ENCODE measurements at regions not wholly inside any gene's neighbourhood (a gene's known extent, or its start where the extent isn't known, plus 50 kb on each side); places are given as distances from the start of the nearest gene placed in this dataset.

DNA sequence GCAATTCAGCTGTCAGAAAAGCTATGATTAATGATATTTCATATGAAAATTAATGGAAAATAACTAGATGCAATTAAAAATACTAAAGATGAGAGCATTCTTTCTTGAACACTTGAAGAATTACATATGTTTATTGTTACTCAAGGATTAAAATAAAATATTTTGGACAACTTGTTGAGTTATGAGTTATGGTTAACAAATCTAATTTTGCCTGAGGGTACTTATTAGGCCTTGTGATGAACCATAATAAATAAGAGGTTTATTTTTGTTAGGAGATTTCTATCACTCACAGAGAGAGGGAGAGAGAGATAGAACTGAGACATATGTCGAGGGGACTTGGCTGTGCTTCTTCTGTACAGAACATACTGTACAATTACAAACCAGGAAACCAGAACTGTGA, 183.7 kb downstream of the ISL1 start:
- no peaks in the 10 kb centered on the region for H3K36me3 ChIP-seq (ENCODE audit: insufficient read depth, low read length)
- H2AFZ ChIP-seq (ENCODE audit: low read depth, low read length), result no peak overlapping the region
- TF ChIP-seq CTCF (IDR thresholded peaks at IDR 0.05; ENCODE audit: poor library complexity, severe bottlenecking), result no peak
- TF ChIP-seq RAD21 (conservative IDR thresholded peaks at IDR 0.05), result no peak
- TF ChIP-seq EZH2 (IDR thresholded peaks at IDR 0.05; ENCODE audit: borderline replicate concordance, insufficient read depth, low read length, poor library complexity, severe bottlenecking), result no peak
- TF ChIP-seq SMC3 (conservative IDR thresholded peaks at IDR 0.05; ENCODE audit: poor library complexity), result no peak
- no peak for TF ChIP-seq MXI1 (conservative IDR thresholded peaks at IDR 0.05; ENCODE audit: poor library complexity, severe bottlenecking)
- no peak for TF ChIP-seq TAF1 (IDR thresholded peaks at IDR 0.05; ENCODE audit: low read depth)
- TF ChIP-seq REST (IDR thresholded peaks at IDR 0.05; ENCODE audit: borderline replicate concordance), result no peak
- TF ChIP-seq POLR2AphosphoS5 (IDR thresholded peaks at IDR 0.05), result no peak
- no peak for TF ChIP-seq EP300 (conservative IDR thresholded peaks at IDR 0.05; ENCODE audit: poor library complexity, severe bottlenecking)
- no peaks in the 10 kb centered on the region for H3K9me2 ChIP-seq (ENCODE audit: insufficient read depth, low read length)
- no peaks in the 10 kb centered on the region for H3K27me3 ChIP-seq (ENCODE audit: insufficient read depth, low read depth, low read length)
- no peaks in the 10 kb centered on the region for H4K20me1 ChIP-seq (ENCODE audit: insufficient read depth)
- no peaks in the 10 kb centered on the region for H3K79me2 ChIP-seq (replicated peaks; ENCODE audit: insufficient read depth, low read length)
- H3K9ac ChIP-seq (ENCODE audit: low read length), result no peak overlapping the region
- H3K4me3 ChIP-seq (ENCODE audit: low read length), result no peak overlapping the region
- H3K27ac ChIP-seq (ENCODE audit: low read length), result no peak overlapping the region
- no peaks in the 10 kb centered on the region for H3K9me3 ChIP-seq (ENCODE audit: low read length)
- no peak overlapping the region for H3K4me2 ChIP-seq (ENCODE audit: low read length)
- H3F3A ChIP-seq (ENCODE audit: insufficient read depth, low read length, poor library complexity, severe bottlenecking), result no peaks in the 10 kb centered on the region

DNA sequence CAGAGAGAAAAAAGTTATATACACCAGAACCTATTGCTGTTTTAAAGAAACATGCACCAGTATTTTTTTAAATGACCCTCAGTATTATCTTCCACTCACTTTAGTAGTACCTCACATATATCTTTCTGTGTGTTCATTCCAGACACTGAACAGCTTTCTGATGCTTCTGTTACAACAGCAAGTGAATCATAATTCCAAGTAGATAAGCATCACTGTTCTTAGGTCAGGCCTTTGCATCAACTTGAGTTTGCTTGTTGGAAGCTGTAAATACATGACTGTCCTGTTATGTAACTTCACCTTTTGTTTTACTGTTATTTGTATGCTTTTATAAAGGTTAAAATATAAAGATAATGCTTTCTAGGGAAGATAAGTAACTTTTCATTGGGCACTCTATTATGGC, 184.4 kb downstream of the ISL1 start:
- no peaks in the 10 kb centered on the region for H3K9me2 ChIP-seq (ENCODE audit: insufficient read depth, low read length)
- no peak overlapping the region for H3K4me2 ChIP-seq (ENCODE audit: low read length)
- H3K27me3 ChIP-seq (ENCODE audit: insufficient read depth, low read depth, low read length), result no peaks in the 10 kb centered on the region
- no peaks in the 10 kb centered on the region for H4K20me1 ChIP-seq (ENCODE audit: insufficient read depth)
- H2AFZ ChIP-seq (ENCODE audit: low read depth, low read length), result no peak overlapping the region
- no peak for TF ChIP-seq EZH2 (IDR thresholded peaks at IDR 0.05; ENCODE audit: borderline replicate concordance, insufficient read depth, low read length, poor library complexity, severe bottlenecking)
- TF ChIP-seq TAF1 (IDR thresholded peaks at IDR 0.05; ENCODE audit: low read depth), result no peak
- no peak for TF ChIP-seq POLR2AphosphoS5 (IDR thresholded peaks at IDR 0.05)
- TF ChIP-seq EP300 (conservative IDR thresholded peaks at IDR 0.05; ENCODE audit: poor library complexity, severe bottlenecking), result no peak
- no peak for TF ChIP-seq CTCF (IDR thresholded peaks at IDR 0.05; ENCODE audit: poor library complexity, severe bottlenecking)
- no peak for TF ChIP-seq RAD21 (conservative IDR thresholded peaks at IDR 0.05)
- TF ChIP-seq MXI1 (conservative IDR thresholded peaks at IDR 0.05; ENCODE audit: poor library complexity, severe bottlenecking), result no peak
- TF ChIP-seq REST (IDR thresholded peaks at IDR 0.05; ENCODE audit: borderline replicate concordance), result no peak
- no peak for TF ChIP-seq SMC3 (conservative IDR thresholded peaks at IDR 0.05; ENCODE audit: poor library complexity)
- H3K4me3 ChIP-seq (ENCODE audit: low read length), result no peak overlapping the region
- H3K27ac ChIP-seq (ENCODE audit: low read length), result no peak overlapping the region
- no peaks in the 10 kb centered on the region for H3F3A ChIP-seq (ENCODE audit: insufficient read depth, low read length, poor library complexity, severe bottlenecking)
- no peaks in the 10 kb centered on the region for H3K79me2 ChIP-seq (replicated peaks; ENCODE audit: insufficient read depth, low read length)
- H3K9ac ChIP-seq (ENCODE audit: low read length), result no peak overlapping the region
- no peaks in the 10 kb centered on the region for H3K9me3 ChIP-seq (ENCODE audit: low read length)
- H3K36me3 ChIP-seq (ENCODE audit: insufficient read depth, low read length), result no peaks in the 10 kb centered on the region

Measured in neural cell (in vitro differentiated cells).